Uterus (tissue), 3 donors: ENCODE measurements at regions not wholly inside any gene's neighbourhood (a gene's known extent, or its start where the extent isn't known, plus 50 kb on each side); places are given as distances from the start of the nearest gene placed in this dataset.

Source experiments
- DNase-seq, 2 donors: peaks; one replicate each; pipeline ENCODE4 v3.0.0-alpha.2; 2019 to 2020
- H3K27ac ChIP-seq, 2 donors: fragments of 200-600 bp; sonication (generic); 1 replicate in 1 of 2; 2 replicates in 1 of 2; pipeline ENCODE4 v1.5.1; 2016 to 2018
- H3K27me3 ChIP-seq, 2 donors: fragments of 200-600 bp; sonication (generic); one replicate each; pipeline ENCODE4 v1.5.1; 2018 to 2019; ENCODE audit warnings: control low read depth in 1 of 2
- H3K36me3 ChIP-seq, 2 donors: fragments of 200-600 bp; sonication (generic); one replicate each; pipeline ENCODE4 v1.5.1; 2019; ENCODE audit warnings: control low read depth in 1 of 2
- H3K4me1 ChIP-seq, 2 donors: fragments of 200-600 bp; sonication (generic); one replicate each; pipeline ENCODE4 v1.5.1; 2018 to 2019; ENCODE audit warnings: control low read depth in 1 of 2
- H3K4me3 ChIP-seq, 2 donors: fragments of 200-600 bp; sonication (generic); 1 replicate in 1 of 2; 2 replicates in 1 of 2; pipeline ENCODE4 v1.5.1; 2018 to 2019; ENCODE audit warnings: mild to moderate bottlenecking in 1 of 2
- H3K9me3 ChIP-seq, 2 donors: fragments of 200-600 bp; sonication (generic); one replicate each; pipeline ENCODE4 v1.5.1; 2019; ENCODE audit warnings: control low read depth in 1 of 2
- POLR2A ChIP-seq, 2 donors: fragments of 450-650 bp; IDR thresholded peaks; one replicate each; pipeline ENCODE4 v1.6.1; 2016; ENCODE audit warnings: antibody characterized with exemption in 2 of 2, mild to moderate bottlenecking in 1 of 2, moderate library complexity in 1 of 2
- intact Hi-C: fragments of 100-400 bp; cut with DNase I; formaldehyde crosslinking; loops from one replicate; pipeline ENCODE4 v1.15.1; 2023; ENCODE audit warnings: low total_unique reads
- TF ChIP-seq, protein P1 (sequence below), 4 experiments: fragments of 200-600 bp in 2 of 4; fragments of 450-650 bp in 2 of 4; sonication (generic) in 2 of 4; IDR thresholded peaks; one replicate each; pipeline ENCODE4 v1.5.1; 2016 to 2019; ENCODE audit warnings: antibody characterized with exemption in 4 of 4, mild to moderate bottlenecking in 2 of 4, moderate library complexity in 1 of 4
- donor health status: DM: yes; HTN: yes; CAD: no.

- H3K9me3 ChIP-seq: no peaks in the 10 kb centered on the region
- TF ChIP-seq, protein P1, sequence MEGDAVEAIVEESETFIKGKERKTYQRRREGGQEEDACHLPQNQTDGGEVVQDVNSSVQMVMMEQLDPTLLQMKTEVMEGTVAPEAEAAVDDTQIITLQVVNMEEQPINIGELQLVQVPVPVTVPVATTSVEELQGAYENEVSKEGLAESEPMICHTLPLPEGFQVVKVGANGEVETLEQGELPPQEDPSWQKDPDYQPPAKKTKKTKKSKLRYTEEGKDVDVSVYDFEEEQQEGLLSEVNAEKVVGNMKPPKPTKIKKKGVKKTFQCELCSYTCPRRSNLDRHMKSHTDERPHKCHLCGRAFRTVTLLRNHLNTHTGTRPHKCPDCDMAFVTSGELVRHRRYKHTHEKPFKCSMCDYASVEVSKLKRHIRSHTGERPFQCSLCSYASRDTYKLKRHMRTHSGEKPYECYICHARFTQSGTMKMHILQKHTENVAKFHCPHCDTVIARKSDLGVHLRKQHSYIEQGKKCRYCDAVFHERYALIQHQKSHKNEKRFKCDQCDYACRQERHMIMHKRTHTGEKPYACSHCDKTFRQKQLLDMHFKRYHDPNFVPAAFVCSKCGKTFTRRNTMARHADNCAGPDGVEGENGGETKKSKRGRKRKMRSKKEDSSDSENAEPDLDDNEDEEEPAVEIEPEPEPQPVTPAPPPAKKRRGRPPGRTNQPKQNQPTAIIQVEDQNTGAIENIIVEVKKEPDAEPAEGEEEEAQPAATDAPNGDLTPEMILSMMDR (IDR thresholded peaks at IDR 0.05): no peak
- no peak for TF ChIP-seq POLR2A (IDR thresholded peaks at IDR 0.05)
- H3K4me1 ChIP-seq: no peaks in the 10 kb centered on the region
- no peaks in the 10 kb centered on the region for H3K27me3 ChIP-seq
- no peak for DNase-seq
- H3K4me3 ChIP-seq: no peak overlapping the region
- no peaks in the 10 kb centered on the region for H3K36me3 ChIP-seq
- intact Hi-C loops: no loop called here
- H3K27ac ChIP-seq: no peak overlapping the region
These were observed 276.9 kb downstream of the MYCN start for GRCh38 chr2:16217291-16217690.

DNA sequence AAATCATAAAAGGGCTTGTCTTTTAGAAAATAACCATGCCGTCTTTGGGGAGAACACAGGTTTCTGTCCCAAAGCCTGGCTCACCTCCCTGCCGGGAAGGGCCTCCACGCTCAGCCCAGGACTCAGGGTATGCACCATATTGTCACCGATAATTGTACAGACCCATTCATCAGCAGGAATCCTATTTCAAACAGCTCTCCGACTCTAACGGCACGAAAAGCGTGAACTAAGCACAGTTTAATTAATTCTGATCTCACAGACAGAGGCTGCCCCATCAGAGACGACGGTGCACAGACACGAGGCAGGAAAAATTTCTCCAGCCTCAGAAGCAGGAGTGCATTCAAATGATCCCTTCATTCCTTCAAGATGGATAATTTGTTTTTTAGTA lies 276.2 kb downstream of the MYCN start:
- Histone ChIP-seq H3K27me3 (no peaks in the 10 kb centered on the region), H3K4me1 (no peaks in the 10 kb centered on the region), H3K9me3 (no peaks in the 10 kb centered on the region), H3K36me3 (no peaks in the 10 kb centered on the region), H3K27ac (no peak overlapping the region), H3K4me3 (no peak overlapping the region)
- TF ChIP-seq POLR2A (IDR thresholded peaks at IDR 0.05): no peak
- TF ChIP-seq, protein P1 (IDR thresholded peaks at IDR 0.05): no peak
- intact Hi-C loops: no loop called here
- no peak for DNase-seq

DNA sequence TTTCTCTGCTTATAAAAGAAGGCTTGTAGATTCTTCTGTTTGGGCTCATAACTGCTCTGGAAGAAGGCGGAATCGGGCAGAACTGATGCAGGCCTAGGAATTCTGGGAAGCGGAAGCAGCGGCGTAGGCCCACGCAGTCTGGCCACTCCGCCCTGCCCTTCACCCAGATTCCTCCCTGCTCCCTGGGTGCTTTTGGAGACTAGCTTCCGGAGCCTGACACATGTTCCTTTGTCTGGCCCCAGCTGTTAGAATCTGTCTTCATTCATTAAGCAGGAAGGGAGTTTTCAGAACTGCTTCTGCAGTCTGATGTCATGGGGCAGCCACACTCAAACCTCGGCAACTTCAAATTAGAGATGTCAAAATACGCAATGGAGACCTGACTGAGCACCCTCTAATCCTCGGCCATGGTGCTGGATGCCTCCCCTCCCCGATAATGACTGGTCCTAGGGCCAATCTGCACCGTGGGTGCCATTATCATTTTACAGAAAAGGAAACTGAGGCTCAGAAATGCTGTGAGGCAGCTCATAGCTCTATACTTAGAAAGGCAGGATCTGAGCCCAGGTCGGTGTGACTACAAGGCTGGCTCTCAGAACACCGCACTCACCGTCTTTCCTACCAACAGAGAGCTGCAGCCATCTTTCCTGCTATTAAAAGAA lies 275.7 kb downstream of the MYCN start:
- TF ChIP-seq POLR2A (IDR thresholded peaks at IDR 0.05): no peak
- TF ChIP-seq, protein P1 (IDR thresholded peaks at IDR 0.05): no peak
- no peak overlapping the region for H3K27ac ChIP-seq
- no peaks in the 10 kb centered on the region for H3K36me3 ChIP-seq
- intact Hi-C loops: no loop called here
- H3K9me3 ChIP-seq: no peaks in the 10 kb centered on the region
- no peaks in the 10 kb centered on the region for H3K27me3 ChIP-seq
- H3K4me3 ChIP-seq: no peak overlapping the region
- no peaks in the 10 kb centered on the region for H3K4me1 ChIP-seq
- no peak for DNase-seq

GRCh38 chr2:16214861-16215260 lies 274.5 kb downstream of the MYCN start:
- Histone ChIP-seq H3K27me3 (no peaks in the 10 kb centered on the region), H3K36me3 (no peaks in the 10 kb centered on the region), H3K4me1 (no peaks in the 10 kb centered on the region), H3K27ac (no peak overlapping the region), H3K4me3 (no peak overlapping the region), H3K9me3 (no peaks in the 10 kb centered on the region)
- no peak for DNase-seq
- TF ChIP-seq POLR2A (IDR thresholded peaks at IDR 0.05): no peak
- TF ChIP-seq, protein P1 (IDR thresholded peaks at IDR 0.05): no peak
- intact Hi-C loops: no loop called here

DNA sequence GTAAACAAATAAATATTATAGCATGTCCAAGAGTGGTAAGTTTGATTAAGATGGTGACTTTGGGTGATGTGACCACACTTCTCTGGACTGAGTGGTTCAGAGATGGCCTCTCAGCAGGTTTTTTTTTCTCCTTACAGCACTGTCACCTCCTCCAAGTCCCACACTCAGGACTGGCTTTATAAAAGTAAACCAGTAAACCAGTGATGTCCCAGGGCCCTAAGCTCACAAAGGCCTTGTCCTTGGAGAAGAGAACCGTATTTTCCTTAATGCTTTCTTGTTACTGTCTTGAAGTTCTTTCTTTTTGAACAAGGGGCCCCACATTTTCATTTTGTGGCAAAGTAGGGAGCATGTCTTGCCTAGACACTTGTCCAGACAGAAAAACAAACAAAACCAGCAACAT lies 274.0 kb downstream of the MYCN start:
- TF ChIP-seq POLR2A (IDR thresholded peaks at IDR 0.05): no peak
- TF ChIP-seq, protein P1 (IDR thresholded peaks at IDR 0.05): no peak
- Histone ChIP-seq H3K4me1 (no peaks in the 10 kb centered on the region), H3K36me3 (no peaks in the 10 kb centered on the region), H3K27me3 (no peaks in the 10 kb centered on the region), H3K4me3 (no peak overlapping the region), H3K9me3 (no peaks in the 10 kb centered on the region), H3K27ac (no peak overlapping the region)
- intact Hi-C loops: no loop called here
- no peak for DNase-seq
